GM12892 (cell line): ENCODE measurements at regions not wholly inside any gene's neighbourhood (a gene's known extent, or its start where the extent isn't known, plus 50 kb on each side); places are given as distances from the start of the nearest gene placed in this dataset.

Source experiments
- POLR2AphosphoS5 ChIP-seq: IDR thresholded peaks from 2 replicates; pipeline ENCODE4 v1.6.1; 2011; ENCODE audit warnings: low read depth, low read length, control low read depth
- TAF1 ChIP-seq: IDR thresholded peaks from 2 replicates; pipeline ENCODE4 v1.6.1; 2011; ENCODE audit warnings: low read depth, mild to moderate bottlenecking, control low read depth, low read length, borderline replicate concordance

DNA sequence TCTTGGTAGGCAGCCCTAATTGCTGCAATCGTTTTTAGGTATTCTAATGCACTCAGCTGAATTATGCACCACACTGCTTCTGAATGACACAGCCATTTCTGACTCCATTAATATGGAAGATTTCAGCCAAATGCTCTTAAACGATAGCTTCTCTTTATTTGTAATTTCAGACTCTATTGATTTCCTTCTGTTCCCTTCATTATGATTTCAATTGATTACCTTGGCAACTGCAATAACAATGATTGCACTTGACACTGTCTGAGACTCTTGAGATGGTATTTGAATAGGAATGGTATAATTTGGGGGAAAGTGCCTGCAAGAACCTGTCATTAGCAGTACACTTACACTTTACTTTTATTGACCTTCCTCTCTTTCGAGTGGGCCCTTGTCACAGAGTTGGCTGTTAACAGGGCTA is 296.1 kb upstream of the DMAC1 start:
- TF ChIP-seq TAF1 = no peak
- TF ChIP-seq POLR2AphosphoS5 = no peak
